GM23338 (cell line): ENCODE measurements at regions not wholly inside any gene's neighbourhood (a gene's known extent, or its start where the extent isn't known, plus 50 kb on each side); places are given as distances from the start of the nearest gene placed in this dataset.

Experiments used
- ATAC-seq: fragments of 200-7000 bp; cut with Tn5 transposase; 3 replicates; pipeline ENCODE4 v1.9.1; 2020
- DNase-seq: peaks from one replicate; pipeline ENCODE4 v3.0.0-alpha.2; 2015; ENCODE audit warnings: low spot score
- H2AFZ ChIP-seq: fragments of 200-600 bp; sonication (generic); 2 replicates; pipeline ENCODE4 v1.8.0; 2016; ENCODE audit warnings: antibody characterized with exemption, mild to moderate bottlenecking, moderate library complexity
- H3F3A ChIP-seq: fragments of 200-600 bp; sonication (generic); replicated peaks from 2 replicates; pipeline ENCODE4 v1.8.0; 2017; ENCODE audit warnings: antibody characterized with exemption, mixed run types, low read depth
- H3K27ac ChIP-seq: fragments of 200-600 bp; sonication (generic); 2 replicates; pipeline ENCODE4 v1.6.1; 2016; ENCODE audit warnings: low read depth
- H3K27me3 ChIP-seq: fragments of 200-600 bp; sonication (generic); 2 replicates; pipeline ENCODE4 v1.8.0; 2016; ENCODE audit warnings: mild to moderate bottlenecking, mixed run types, moderate library complexity; ENCODE audit not compliant: insufficient read depth
- H3K36me3 ChIP-seq: fragments of 200-600 bp; sonication (generic); 2 replicates; pipeline ENCODE4 v1.8.0; 2016; ENCODE audit warnings: mild to moderate bottlenecking; ENCODE audit not compliant: insufficient read depth
- H3K4me1 ChIP-seq: fragments of 200-600 bp; sonication (generic); 2 replicates; pipeline ENCODE4 v1.8.0; 2016; ENCODE audit warnings: mild to moderate bottlenecking, moderate library complexity; ENCODE audit not compliant: insufficient read depth
- H3K4me2 ChIP-seq: fragments of 200-600 bp; sonication (generic); 2 replicates; pipeline ENCODE4 v1.7.1; 2017; ENCODE audit warnings: mixed run types
- H3K4me3 ChIP-seq: fragments of 200-600 bp; sonication (generic); 2 replicates; pipeline ENCODE4 v1.6.1; 2016; ENCODE audit warnings: mixed run types
- H3K79me2 ChIP-seq: fragments of 200-600 bp; sonication (generic); replicated peaks from 2 replicates; pipeline ENCODE4 v1.8.0; 2017; ENCODE audit warnings: mild to moderate bottlenecking; ENCODE audit not compliant: insufficient read depth
- H3K9me2 ChIP-seq: fragments of 200-600 bp; sonication (generic); 2 replicates; pipeline ENCODE4 v1.8.0; 2017; ENCODE audit not compliant: insufficient read depth
- H4K20me1 ChIP-seq: fragments of 200-600 bp; sonication (generic); replicated peaks from 2 replicates; pipeline ENCODE4 v1.8.0; 2017; ENCODE audit warnings: mild to moderate bottlenecking; ENCODE audit not compliant: insufficient read depth
- H3K27ac Mint-ChIP-seq: 2 replicates; pipeline ENCODE4 v1.8.0; 2020; ENCODE audit warnings: inconsistent platforms, mild to moderate bottlenecking, moderate library complexity, mixed read lengths
- H3K27me3 Mint-ChIP-seq: 3 replicates; pipeline ENCODE4 v1.8.0; 2022; ENCODE audit warnings: low read depth, mild to moderate bottlenecking, moderate library complexity, mixed read lengths, inconsistent platforms; ENCODE audit not compliant: insufficient read depth, poor library complexity
- H3K36me3 Mint-ChIP-seq: 3 replicates; pipeline ENCODE4 v1.8.0; 2021; ENCODE audit warnings: low read depth, mild to moderate bottlenecking, inconsistent platforms, moderate library complexity, mixed read lengths
- H3K4me1 Mint-ChIP-seq: 3 replicates; pipeline ENCODE4 v1.8.0; 2020; ENCODE audit warnings: mild to moderate bottlenecking, inconsistent platforms, mixed read lengths
- H3K4me3 Mint-ChIP-seq: 3 replicates; pipeline ENCODE4 v1.8.0; 2021; ENCODE audit warnings: moderate library complexity, mild to moderate bottlenecking, inconsistent platforms, mixed read lengths
- H3K9me3 Mint-ChIP-seq: 3 replicates; pipeline ENCODE4 v1.8.0; 2020; ENCODE audit warnings: moderate library complexity, mild to moderate bottlenecking, inconsistent platforms, mixed read lengths
- ETS1 ChIP-seq: IDR thresholded peaks from 2 replicates; pipeline ENCODE4 v1.6.1; 2016; ENCODE audit warnings: antibody characterized with exemption
- EZH2phosphoT487 ChIP-seq: fragments of 200-600 bp; sonication (generic); IDR thresholded peaks from one replicate; pipeline ENCODE4 v1.8.1; 2018; ENCODE audit warnings: antibody characterized with exemption; ENCODE audit not compliant: unreplicated experiment
- JUNB ChIP-seq: IDR thresholded peaks from one replicate; pipeline ENCODE4 v1.6.1; 2016; ENCODE audit warnings: antibody characterized with exemption; ENCODE audit not compliant: unreplicated experiment
- NANOG ChIP-seq: IDR thresholded peaks from 2 replicates; pipeline ENCODE4 v1.6.1; 2016; ENCODE audit warnings: antibody characterized with exemption, borderline replicate concordance
- POLR2AphosphoS5 ChIP-seq: IDR thresholded peaks from 2 replicates; pipeline ENCODE4 v1.6.1; 2016; ENCODE audit warnings: antibody characterized with exemption, low read depth
- REST ChIP-seq: IDR thresholded peaks from one replicate; pipeline ENCODE4 v1.6.1; 2018; ENCODE audit warnings: antibody characterized with exemption; ENCODE audit not compliant: unreplicated experiment
- STAT1 ChIP-seq: IDR thresholded peaks from one replicate; pipeline ENCODE4 v1.6.1; 2016; ENCODE audit warnings: antibody characterized with exemption; ENCODE audit not compliant: unreplicated experiment
- ZNF331 ChIP-seq: fragments of 250-450 bp; sonication (Bioruptor Pico); IDR thresholded peaks from 2 replicates; pipeline ENCODE4 v1.5.0; 2020; ENCODE audit warnings: low read depth, mild to moderate bottlenecking, moderate library complexity
- ZNF462 ChIP-seq: fragments of 250-450 bp; sonication (Bioruptor Pico); IDR thresholded peaks from 2 replicates; pipeline ENCODE4 v1.5.0; 2020; ENCODE audit warnings: mild to moderate bottlenecking, moderate library complexity

GRCh38 chrX:134075894-134076718 is 90.7 kb upstream of the GPC3 start:
- no peak overlapping the region for H3K4me2 ChIP-seq
- no peaks in the 10 kb centered on the region for H3K4me1 ChIP-seq
- H3K4me3 ChIP-seq, result no peak overlapping the region
- H3K27ac ChIP-seq, result no peak overlapping the region
- no peaks in the 10 kb centered on the region for H3K79me2 ChIP-seq
- H3K27me3 ChIP-seq, result no peaks in the 10 kb centered on the region
- H3K9me3 Mint-ChIP-seq, result peaks cover 33% of the 10 kb centered on the region
- H3K27ac Mint-ChIP-seq, result no peak overlapping the region
- H2AFZ ChIP-seq, result no peak overlapping the region
- H3F3A ChIP-seq, result no peaks in the 10 kb centered on the region
- H3K27me3 Mint-ChIP-seq, result peaks cover 2% of the 10 kb centered on the region
- DNase-seq (no peak), ATAC-seq (no peak)
- no peaks in the 10 kb centered on the region for H3K36me3 ChIP-seq
- peaks cover 16% of the 10 kb centered on the region for H3K36me3 Mint-ChIP-seq
- no peaks in the 10 kb centered on the region for H3K4me1 Mint-ChIP-seq
- no peak overlapping the region for H3K4me3 Mint-ChIP-seq
- H3K9me2 ChIP-seq, result no peaks in the 10 kb centered on the region
- no peaks in the 10 kb centered on the region for H4K20me1 ChIP-seq
- TF ChIP-seq ETS1 (no peak), ZNF331 (CRISPR knock-in tag) (no peak), POLR2AphosphoS5 (no peak)

- Histone ChIP-seq H3K27me3 (no peaks in the 10 kb centered on the region), H3K79me2 (no peaks in the 10 kb centered on the region), H3K36me3 (no peaks in the 10 kb centered on the region), H3K4me1 (no peaks in the 10 kb centered on the region), H3K9me2 (no peaks in the 10 kb centered on the region), H3K4me2 (no peak overlapping the region), H3F3A (no peaks in the 10 kb centered on the region), H2AFZ (no peak overlapping the region), H4K20me1 (no peaks in the 10 kb centered on the region), H3K4me3 (no peak overlapping the region), H3K27ac (no peak overlapping the region)
- H3K9me3 Mint-ChIP-seq, result peaks cover 4% of the 10 kb centered on the region; the same call in 2 of the 3 replicates
- no peak overlapping the region for H3K27ac Mint-ChIP-seq
- H3K4me1 Mint-ChIP-seq, result no peaks in the 10 kb centered on the region
- no peaks in the 10 kb centered on the region for H3K36me3 Mint-ChIP-seq
- ATAC-seq, result no peak
- DNase-seq, result no peak
- no peak overlapping the region for H3K4me3 Mint-ChIP-seq
- peaks cover 3% of the 10 kb centered on the region for H3K27me3 Mint-ChIP-seq
- no peak for TF ChIP-seq JUNB
- no peak for TF ChIP-seq NANOG
- no peak for TF ChIP-seq ETS1
- TF ChIP-seq REST, result no peak
- no peak for TF ChIP-seq STAT1
- no peak for TF ChIP-seq ZNF462 (CRISPR knock-in tag)
- TF ChIP-seq EZH2phosphoT487, result no peak
Measured at GRCh38 chrX:134095366-134095765, 110.0 kb upstream of the GPC3 start.
